ENCODE measurements at regions not wholly inside any gene's neighbourhood (a gene's known extent, or its start where the extent isn't known, plus 50 kb on each side); places are given as distances from the start of the nearest gene placed in this dataset.

DNA sequence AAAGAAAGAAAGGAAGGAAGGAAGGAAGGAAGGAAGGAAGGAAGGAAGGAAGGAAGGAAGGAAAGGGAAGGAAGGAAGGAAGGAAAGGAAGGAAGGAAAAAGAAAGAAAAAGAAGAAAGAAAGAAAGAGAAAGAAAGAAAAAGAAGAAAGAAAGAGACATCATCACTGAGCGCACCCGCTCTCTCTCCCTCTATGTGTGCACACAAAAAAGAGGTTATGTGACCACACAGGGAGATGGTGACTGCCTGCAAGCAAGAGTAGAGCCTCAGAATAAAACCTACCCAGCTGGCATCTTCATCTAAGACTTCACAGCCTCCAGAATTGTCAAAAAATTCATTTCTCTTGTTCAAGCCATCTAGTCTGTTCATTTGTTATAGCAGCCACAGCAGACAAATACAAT is 1307.4 kb upstream of the ACVR2A start:
- DNase-seq, result no peak

DNA sequence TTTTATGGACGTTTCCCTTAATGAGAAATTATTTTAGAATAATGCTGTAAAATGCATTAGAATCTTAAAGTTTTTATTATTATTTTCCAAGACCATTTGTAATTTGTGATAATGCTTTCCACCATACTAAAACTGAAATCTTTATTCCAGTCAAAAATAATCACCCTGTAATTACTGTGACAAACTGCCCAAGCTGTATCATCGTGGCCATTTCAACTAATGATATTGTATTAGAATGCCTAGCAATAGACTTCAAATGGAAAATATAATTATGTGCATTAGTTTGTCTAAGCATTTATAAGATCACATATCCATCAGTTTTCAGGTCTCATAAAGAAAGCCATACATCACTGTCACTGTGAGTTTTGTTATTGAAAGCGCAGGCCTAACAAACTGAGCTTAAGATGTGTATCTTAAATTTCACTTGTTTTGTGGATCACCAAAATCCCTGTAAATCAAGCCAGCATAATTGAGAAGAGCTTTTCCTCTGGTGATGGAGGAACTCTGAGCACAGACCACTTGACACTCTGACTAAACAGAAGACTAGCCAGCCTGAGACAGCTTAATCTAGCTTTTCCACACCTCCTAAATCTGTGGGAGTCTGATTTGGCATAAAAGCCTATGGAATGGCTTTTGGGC is 1312.2 kb upstream of the ACVR2A start:
- DNase-seq, result no peak

GRCh38 chr2:146532009-146532408 is 1312.8 kb upstream of the ACVR2A start:
- DNase-seq, result no peak

- DNase-seq, result no peak
Observed at GRCh38 chr2:146530886-146531285, 1313.9 kb upstream of the ACVR2A start.

DNA sequence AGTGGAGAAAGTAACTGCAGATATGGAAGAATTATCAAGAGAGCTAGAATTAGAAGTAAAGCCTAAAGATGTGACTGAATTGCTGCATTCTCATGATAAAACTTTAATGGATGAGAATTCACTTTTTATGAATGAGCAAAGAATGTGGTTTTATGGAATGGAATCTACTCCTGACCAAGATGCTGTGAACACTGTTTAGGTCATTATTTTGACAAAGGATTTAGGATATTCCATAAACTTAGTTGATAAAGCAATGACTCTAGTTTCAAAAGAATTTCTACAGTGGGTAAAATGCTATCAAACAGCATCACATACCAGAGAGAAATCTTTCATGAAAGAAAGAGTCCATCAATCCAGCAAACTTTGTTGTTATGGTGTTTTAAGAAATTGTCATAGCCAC is 1317.7 kb upstream of the ACVR2A start:
- no peak for DNase-seq

DNA sequence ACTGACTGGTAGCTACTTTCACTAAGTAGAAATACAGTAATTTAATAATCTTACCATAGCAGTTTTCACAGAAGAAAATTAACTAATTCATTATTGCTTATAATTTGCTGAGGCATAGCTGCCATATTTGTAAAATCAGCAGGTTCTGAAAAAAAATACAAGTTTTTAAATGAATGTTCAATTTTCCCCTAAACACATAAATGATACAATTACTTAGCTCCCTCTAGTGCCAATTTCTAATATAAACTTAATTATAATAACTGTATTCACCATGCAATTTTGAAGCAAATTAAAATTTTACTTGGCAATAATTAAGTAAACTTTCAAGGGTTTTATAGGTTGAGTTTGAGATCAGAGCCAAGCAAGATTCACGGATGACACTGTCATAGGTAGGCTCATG is 1321.6 kb upstream of the ACVR2A start:
- peak in 1 of 2 donors; percentile 49 for DNase-seq

GRCh38 chr2:146506851-146507250 is 1338.0 kb upstream of the ACVR2A start:
- DNase-seq, result no peak

GRCh38 chr2:146503366-146503765 is 1341.5 kb upstream of the ACVR2A start:
- DNase-seq, result no peak

DNA sequence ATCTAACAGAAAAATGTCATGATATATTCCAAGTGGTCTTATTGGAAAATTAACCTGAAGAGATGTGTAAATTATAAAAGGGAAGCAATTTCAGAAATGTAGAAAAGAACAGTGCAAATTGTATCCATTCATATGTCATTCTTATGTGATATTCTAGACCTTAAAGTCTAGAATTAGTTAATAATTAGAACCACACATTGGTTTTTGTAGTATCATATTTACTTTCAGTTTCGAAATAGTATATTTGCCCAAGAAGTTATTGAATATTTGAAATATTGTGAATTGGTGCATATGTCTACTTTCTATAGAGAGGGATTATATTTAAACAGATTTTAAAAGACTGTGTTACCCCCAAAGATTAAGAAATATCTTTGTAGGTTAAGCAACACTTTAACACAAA is 1348.6 kb upstream of the ACVR2A start:
- DNase-seq, result no peak

DNA sequence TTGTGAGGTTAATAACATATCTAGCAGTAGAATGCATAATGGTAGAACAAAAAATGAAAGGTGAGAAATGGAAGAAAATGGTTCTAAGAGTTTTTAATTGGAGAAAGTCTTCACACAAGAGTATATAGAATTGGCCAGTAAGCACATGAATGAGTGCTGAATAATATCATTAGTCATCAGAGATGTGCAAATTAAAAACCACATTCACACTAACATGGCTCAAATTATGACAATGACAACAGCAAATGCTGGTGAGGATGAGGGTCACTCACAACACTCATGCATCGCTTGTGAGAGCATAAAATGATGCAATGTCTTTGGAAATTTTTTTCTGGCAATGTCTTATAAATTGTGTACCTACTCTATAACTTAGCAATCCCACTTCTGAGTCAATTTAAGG is 1355.4 kb upstream of the ACVR2A start:
- DNase-seq, result no peak

DNA sequence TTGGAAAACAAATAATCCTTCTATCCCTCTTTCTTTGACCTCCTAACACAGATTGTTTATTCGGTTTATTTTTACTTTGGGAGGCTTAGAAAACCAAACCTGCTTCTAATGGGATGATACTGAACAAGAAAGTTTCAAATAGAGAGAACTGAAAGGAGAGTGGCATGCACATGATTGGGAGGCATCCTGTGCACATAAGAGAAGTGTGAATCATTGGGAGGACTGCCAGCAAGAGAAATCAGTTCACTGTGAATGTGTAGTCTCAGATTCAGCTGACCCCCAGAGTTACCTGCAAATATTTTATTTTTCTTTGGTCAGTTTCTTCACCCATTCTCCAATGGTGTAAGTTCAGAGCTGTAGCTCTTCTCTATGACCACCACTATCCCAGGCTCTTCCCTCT is 1363.2 kb upstream of the ACVR2A start:
- no peak for DNase-seq

- DNase-seq, result no peak
Observed at GRCh38 chr2:146477383-146477782, 1367.4 kb upstream of the ACVR2A start.

- DNase-seq, result no peak
Observed at GRCh38 chr2:146468578-146468977, 1376.3 kb upstream of the ACVR2A start.

DNA sequence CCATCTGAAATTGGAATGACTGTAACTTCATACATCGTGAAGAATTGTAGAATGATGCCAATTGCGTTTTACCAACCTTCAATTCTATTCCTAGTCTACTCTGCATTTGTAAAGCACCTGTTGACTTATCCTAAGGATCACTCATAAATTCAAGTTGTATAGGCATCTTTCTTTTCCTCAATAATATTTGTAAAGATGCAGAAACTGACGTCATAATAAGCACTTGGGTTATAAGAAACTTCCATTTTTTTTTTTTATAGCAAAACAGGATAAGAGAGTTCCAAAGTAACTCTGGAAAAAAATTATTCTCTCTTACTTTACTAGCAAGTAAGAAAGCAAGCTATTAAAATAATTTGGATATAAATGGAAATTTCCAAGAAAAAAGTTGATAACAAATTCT is 1377.4 kb upstream of the ACVR2A start:
- DNase-seq, result no peak

- DNase-seq, result no peak
Observed at GRCh38 chr2:146465460-146465859, 1379.4 kb upstream of the ACVR2A start.

GRCh38 chr2:146461068-146461467 is 1383.8 kb upstream of the ACVR2A start:
- DNase-seq, result no peak

GRCh38 chr2:146458585-146458984 is 1386.2 kb upstream of the ACVR2A start:
- no peak for DNase-seq

GRCh38 chr2:146457221-146457620 is 1387.6 kb upstream of the ACVR2A start:
- no peak for DNase-seq

DNA sequence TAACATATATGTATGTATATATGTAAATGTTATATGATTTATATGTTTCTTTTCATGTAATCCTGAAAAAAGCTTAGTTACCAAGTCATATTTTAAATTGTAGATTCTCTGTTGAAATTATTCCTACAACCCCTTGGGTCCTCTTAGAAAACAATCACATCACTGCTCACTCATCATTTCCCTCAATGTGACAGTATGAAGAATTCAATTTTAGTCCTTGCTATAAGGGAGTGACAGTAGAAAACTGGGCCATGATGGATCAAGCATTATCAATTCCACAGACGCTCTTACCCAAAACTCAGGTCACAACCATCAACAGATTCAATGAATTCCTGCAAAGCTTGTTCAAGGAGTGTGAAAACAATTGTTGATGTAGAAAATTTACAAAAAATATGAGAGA is 1389.5 kb upstream of the ACVR2A start:
- DNase-seq, result no peak

GRCh38 chr2:146451972-146452371 is 1392.9 kb upstream of the ACVR2A start:
- no peak for DNase-seq

GRCh38 chr2:146450131-146450530 is 1394.7 kb upstream of the ACVR2A start:
- no peak for DNase-seq

DNA sequence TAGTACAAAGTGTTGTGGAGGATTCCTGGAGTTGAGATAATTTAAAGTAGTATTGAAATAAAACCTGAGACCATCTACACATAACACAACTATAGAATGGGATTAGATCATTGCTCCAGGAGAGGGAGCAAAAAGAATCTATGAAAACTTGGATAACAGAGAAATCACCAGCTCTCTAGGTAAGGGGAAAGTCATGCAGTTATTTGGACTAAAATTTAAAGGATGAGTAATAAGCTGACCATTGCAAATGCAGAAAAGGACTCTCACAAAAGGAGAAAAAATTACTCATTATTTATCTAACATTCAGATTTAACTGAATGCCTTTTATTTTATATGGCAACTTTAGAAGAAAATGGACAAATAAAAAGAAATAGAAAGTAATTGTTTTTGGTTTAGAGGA is 1399.8 kb upstream of the ACVR2A start:
- no peak for DNase-seq

DNA sequence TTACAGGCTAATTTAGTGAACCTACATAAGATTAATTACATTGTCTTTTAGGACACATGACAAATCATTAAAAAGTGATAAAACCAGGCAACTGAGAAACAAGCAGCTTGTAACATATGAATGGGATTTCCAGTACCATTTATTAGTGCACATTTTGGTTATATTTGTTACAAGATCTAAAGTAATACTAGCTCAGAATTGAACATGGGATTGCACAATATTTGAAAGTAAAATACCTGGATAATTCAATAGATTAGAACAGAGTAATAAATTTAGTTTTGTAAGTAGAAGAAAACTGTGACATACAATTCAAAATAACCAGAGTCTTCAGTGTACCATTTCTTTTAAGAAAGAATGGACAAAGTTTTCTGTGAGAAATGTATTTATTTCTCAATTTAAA is 1400.7 kb upstream of the ACVR2A start:
- no peak for DNase-seq

DNA sequence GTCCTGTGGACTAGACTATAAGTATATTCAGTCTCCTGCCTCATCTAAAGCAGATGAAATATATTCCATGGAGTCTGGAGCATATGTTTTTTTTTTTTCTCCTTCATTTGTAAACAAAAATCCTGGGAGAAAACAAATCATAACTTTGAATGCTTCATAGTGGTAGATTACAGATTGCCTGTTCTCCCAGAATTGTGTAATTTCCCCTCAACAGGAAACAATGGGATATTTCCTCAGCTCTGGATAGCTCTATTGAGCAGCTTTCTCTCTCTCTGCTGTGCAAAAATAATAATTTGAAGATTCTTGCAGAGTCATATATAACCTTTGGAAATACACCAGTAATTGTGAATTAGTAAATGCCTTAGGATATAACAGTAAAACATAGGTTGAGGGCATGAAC is 1406.6 kb upstream of the ACVR2A start:
- no peak for DNase-seq

DNA sequence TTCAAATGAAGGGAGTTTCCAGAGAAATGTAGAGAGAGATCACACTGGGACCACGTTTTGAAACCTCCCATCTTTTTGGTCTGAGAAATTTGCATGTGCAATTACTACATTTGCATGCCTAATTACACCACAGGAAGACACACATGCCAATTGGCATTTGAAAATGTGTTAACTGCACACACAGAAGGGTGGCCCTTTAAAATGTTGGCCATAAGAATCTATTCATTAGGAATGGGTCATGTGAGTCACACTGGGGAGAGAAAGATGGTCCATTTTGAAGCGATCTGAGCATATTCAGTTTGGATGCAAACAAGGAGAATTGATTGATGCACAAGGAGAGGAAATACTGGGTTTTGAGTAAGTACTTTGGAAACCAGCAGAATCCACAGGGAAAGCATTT is 1407.1 kb upstream of the ACVR2A start:
- DNase-seq, result no peak
